ENCODE measurements at regions not wholly inside any gene's neighbourhood (a gene's known extent, or its start where the extent isn't known, plus 50 kb on each side); places are given as distances from the start of the nearest gene placed in this dataset.
"Not testable (repeated sequence)": the region's sequence is repeated elsewhere in the genome, so short reads cannot be mapped to it uniquely, and the experiment has no call there.

- Histone ChIP-seq H2AFZ (ENCODE audit: low read depth) (no peak overlapping the region), H3K4me3 (ENCODE audit: low read depth in 2 of 2, low read length in 1 of 2) (no peak overlapping the region), H3K9ac (no peak overlapping the region), H3K4me2 (no peak overlapping the region), H3F3A (replicated peaks; ENCODE audit: insufficient read depth) (no peaks in the 10 kb centered on the region), H3K4me1 (ENCODE audit: control insufficient read depth in 1 of 2, insufficient read depth in 2 of 2, low read depth in 1 of 2, low read length in 1 of 2) (no peaks in the 10 kb centered on the region), H3K9me2 (no peaks in the 10 kb centered on the region), H3K27ac (ENCODE audit: low read depth in 2 of 2, low read length in 1 of 2) (no peak overlapping the region), H3K27me3 (ENCODE audit: insufficient read depth) (no peaks in the 10 kb centered on the region), H3K36me3 (replicated peaks in 1 of 2; ENCODE audit: control insufficient read depth in 1 of 2, insufficient read depth in 2 of 2, low read length in 1 of 2) (no peaks in the 10 kb centered on the region), H4K20me1 (ENCODE audit: insufficient read depth) (no peaks in the 10 kb centered on the region), H3K9me3 (no peaks in the 10 kb centered on the region; the same call in 1 of the 2 replicates), H3K79me2 (ENCODE audit: insufficient read depth) (no peaks in the 10 kb centered on the region)
- ChIA-PET POLR2A (no interaction called here), CTCF (interaction anchor here (0.9 to 1.3 kb wide), 3 partner anchors 15 to 1444 kb away, joined by 3 to 5 read pairs (median 3); no protein-coding TSS in a partner anchor)
- DNase-seq, result no peak
- TF ChIP-seq YY1 (IDR thresholded peaks at IDR 0.05; ENCODE audit: low read depth), result no peak
- TF ChIP-seq ELF1 (IDR thresholded peaks at IDR 0.05), result no peak
- TF ChIP-seq RAD21 (IDR thresholded peaks at IDR 0.05; ENCODE audit: low read length), result no peak
- no peak for TF ChIP-seq MXI1 (IDR thresholded peaks at IDR 0.05; ENCODE audit: low read depth, low read length)
- TF ChIP-seq RFX5 (IDR thresholded peaks at IDR 0.05; ENCODE audit: low read length), result no peak
- no peak for TF ChIP-seq FOSL2 (IDR thresholded peaks at IDR 0.05; ENCODE audit: borderline replicate concordance, low read depth)
- no peak for TF ChIP-seq FOXM1 (IDR thresholded peaks at IDR 0.05; ENCODE audit: low read depth)
- TF ChIP-seq USF2 (IDR thresholded peaks at IDR 0.05; ENCODE audit: borderline replicate concordance, low read depth, low read length), result no peak
- TF ChIP-seq MAX (IDR thresholded peaks at IDR 0.05; ENCODE audit: low read depth), result no peak
- TF ChIP-seq POLR2AphosphoS5 (IDR thresholded peaks at IDR 0.05; ENCODE audit: low read depth, low read length), result no peak
- TF ChIP-seq REST (IDR thresholded peaks at IDR 0.05; ENCODE audit: low read depth, low read length), result no peak
- TF ChIP-seq FOXJ3 (CRISPR knock-in tag; IDR thresholded peaks at IDR 0.05), result no peak
- no peak for TF ChIP-seq NRF1 (IDR thresholded peaks at IDR 0.05; ENCODE audit: low read depth, low read length)
- TF ChIP-seq IRF3 (IDR thresholded peaks at IDR 0.05; ENCODE audit: low read depth, low read length), result no peak
- no peak for TF ChIP-seq CTCF (IDR thresholded peaks at IDR 0.05)
- TF ChIP-seq TEAD4 (IDR thresholded peaks at IDR 0.05; ENCODE audit: borderline replicate concordance, insufficient read depth), result no peak
- TF ChIP-seq SMC3 (IDR thresholded peaks at IDR 0.05; ENCODE audit: low read depth, low read length), result no peak
- TF ChIP-seq TAF1 (IDR thresholded peaks at IDR 0.05; ENCODE audit: borderline replicate concordance, low read depth, low read length), result no peak
- 50% methylated on average over 3 of the region's 3 CpGs for whole genome bisulfite sequencing (ENCODE audit: low lambda C conversion rate)
These were observed 77.3 kb upstream of the ANO5 start for GRCh38 chr11:22115470-22116029.

- H3K9ac ChIP-seq; H3K27me3 ChIP-seq (ENCODE audit: insufficient read depth); H3K9me2 ChIP-seq; H3K4me1 ChIP-seq (ENCODE audit: control insufficient read depth in 1 of 2, insufficient read depth in 2 of 2, low read depth in 1 of 2, low read length in 1 of 2); H3K36me3 ChIP-seq (replicated peaks in 1 of 2; ENCODE audit: control insufficient read depth in 1 of 2, insufficient read depth in 2 of 2, low read length in 1 of 2); DNase-seq; CTCF ChIA-PET; H3K79me2 ChIP-seq (ENCODE audit: insufficient read depth); H3K4me3 ChIP-seq (ENCODE audit: low read depth in 2 of 2, low read length in 1 of 2); H3K27ac ChIP-seq (ENCODE audit: low read depth in 2 of 2, low read length in 1 of 2); H4K20me1 ChIP-seq (ENCODE audit: insufficient read depth); POLR2A ChIA-PET; H3K9me3 ChIP-seq; H2AFZ ChIP-seq (ENCODE audit: low read depth); H3F3A ChIP-seq (replicated peaks; ENCODE audit: insufficient read depth); H3K4me2 ChIP-seq: not testable (repeated sequence)
- WGBS (ENCODE audit: low lambda C conversion rate), result 33% methylated on average over 2 of the region's 2 CpGs
These were observed 64.9 kb upstream of the ANO5 start for GRCh38 chr11:22127981-22128380.
